GM23338 (cell line): ENCODE measurements at regions not wholly inside any gene's neighbourhood (a gene's known extent, or its start where the extent isn't known, plus 50 kb on each side); places are given as distances from the start of the nearest gene placed in this dataset.

ENCODE experiments used
- ATAC-seq: fragments of 200-7000 bp; cut with Tn5 transposase; 3 replicates; pipeline ENCODE4 v1.9.1; 2020
- DNase-seq: peaks from one replicate; pipeline ENCODE4 v3.0.0-alpha.2; 2015; ENCODE audit warnings: low spot score
- H2AFZ ChIP-seq: fragments of 200-600 bp; sonication (generic); 2 replicates; pipeline ENCODE4 v1.8.0; 2016; ENCODE audit warnings: antibody characterized with exemption, mild to moderate bottlenecking, moderate library complexity
- H3F3A ChIP-seq: fragments of 200-600 bp; sonication (generic); replicated peaks from 2 replicates; pipeline ENCODE4 v1.8.0; 2017; ENCODE audit warnings: antibody characterized with exemption, mixed run types, low read depth
- H3K27ac ChIP-seq: fragments of 200-600 bp; sonication (generic); 2 replicates; pipeline ENCODE4 v1.6.1; 2016; ENCODE audit warnings: low read depth
- H3K27me3 ChIP-seq: fragments of 200-600 bp; sonication (generic); 2 replicates; pipeline ENCODE4 v1.8.0; 2016; ENCODE audit warnings: mild to moderate bottlenecking, mixed run types, moderate library complexity; ENCODE audit not compliant: insufficient read depth
- H3K36me3 ChIP-seq: fragments of 200-600 bp; sonication (generic); 2 replicates; pipeline ENCODE4 v1.8.0; 2016; ENCODE audit warnings: mild to moderate bottlenecking; ENCODE audit not compliant: insufficient read depth
- H3K4me1 ChIP-seq: fragments of 200-600 bp; sonication (generic); 2 replicates; pipeline ENCODE4 v1.8.0; 2016; ENCODE audit warnings: mild to moderate bottlenecking, moderate library complexity; ENCODE audit not compliant: insufficient read depth
- H3K4me2 ChIP-seq: fragments of 200-600 bp; sonication (generic); 2 replicates; pipeline ENCODE4 v1.7.1; 2017; ENCODE audit warnings: mixed run types
- H3K4me3 ChIP-seq: fragments of 200-600 bp; sonication (generic); 2 replicates; pipeline ENCODE4 v1.6.1; 2016; ENCODE audit warnings: mixed run types
- H3K79me2 ChIP-seq: fragments of 200-600 bp; sonication (generic); replicated peaks from 2 replicates; pipeline ENCODE4 v1.8.0; 2017; ENCODE audit warnings: mild to moderate bottlenecking; ENCODE audit not compliant: insufficient read depth
- H3K9me2 ChIP-seq: fragments of 200-600 bp; sonication (generic); 2 replicates; pipeline ENCODE4 v1.8.0; 2017; ENCODE audit not compliant: insufficient read depth
- H4K20me1 ChIP-seq: fragments of 200-600 bp; sonication (generic); replicated peaks from 2 replicates; pipeline ENCODE4 v1.8.0; 2017; ENCODE audit warnings: mild to moderate bottlenecking; ENCODE audit not compliant: insufficient read depth
- H3K27ac Mint-ChIP-seq: 2 replicates; pipeline ENCODE4 v1.8.0; 2020; ENCODE audit warnings: inconsistent platforms, mild to moderate bottlenecking, moderate library complexity, mixed read lengths
- H3K27me3 Mint-ChIP-seq: 3 replicates; pipeline ENCODE4 v1.8.0; 2022; ENCODE audit warnings: low read depth, mild to moderate bottlenecking, moderate library complexity, mixed read lengths, inconsistent platforms; ENCODE audit not compliant: insufficient read depth, poor library complexity
- H3K36me3 Mint-ChIP-seq: 3 replicates; pipeline ENCODE4 v1.8.0; 2021; ENCODE audit warnings: low read depth, mild to moderate bottlenecking, inconsistent platforms, moderate library complexity, mixed read lengths
- H3K4me1 Mint-ChIP-seq: 3 replicates; pipeline ENCODE4 v1.8.0; 2020; ENCODE audit warnings: mild to moderate bottlenecking, inconsistent platforms, mixed read lengths
- H3K4me3 Mint-ChIP-seq: 3 replicates; pipeline ENCODE4 v1.8.0; 2021; ENCODE audit warnings: moderate library complexity, mild to moderate bottlenecking, inconsistent platforms, mixed read lengths
- H3K9me3 Mint-ChIP-seq: 3 replicates; pipeline ENCODE4 v1.8.0; 2020; ENCODE audit warnings: moderate library complexity, mild to moderate bottlenecking, inconsistent platforms, mixed read lengths
- CREB1 ChIP-seq: fragments of 250-450 bp; sonication (Bioruptor Pico); IDR thresholded peaks from 2 replicates; pipeline ENCODE4 v1.5.0; 2020; ENCODE audit warnings: low read depth, mild to moderate bottlenecking, moderate library complexity
- EZH2phosphoT487 ChIP-seq: fragments of 200-600 bp; sonication (generic); IDR thresholded peaks from one replicate; pipeline ENCODE4 v1.8.1; 2018; ENCODE audit warnings: antibody characterized with exemption; ENCODE audit not compliant: unreplicated experiment
- JUNB ChIP-seq: IDR thresholded peaks from one replicate; pipeline ENCODE4 v1.6.1; 2016; ENCODE audit warnings: antibody characterized with exemption; ENCODE audit not compliant: unreplicated experiment
- NANOG ChIP-seq: IDR thresholded peaks from 2 replicates; pipeline ENCODE4 v1.6.1; 2016; ENCODE audit warnings: antibody characterized with exemption, borderline replicate concordance
- STAT1 ChIP-seq: IDR thresholded peaks from one replicate; pipeline ENCODE4 v1.6.1; 2016; ENCODE audit warnings: antibody characterized with exemption; ENCODE audit not compliant: unreplicated experiment
- ZNF114 ChIP-seq: fragments of 250-450 bp; sonication (Bioruptor Pico); IDR thresholded peaks from 2 replicates; pipeline ENCODE4 v1.5.0; 2020; ENCODE audit warnings: mild to moderate bottlenecking, moderate library complexity
- TF ChIP-seq, protein P1 (sequence below): fragments of 250-450 bp; sonication (Bioruptor Pico); IDR thresholded peaks from 2 replicates; pipeline ENCODE4 v1.5.0; 2020; ENCODE audit warnings: mild to moderate bottlenecking, moderate library complexity

GRCh38 chr17:12287953-12288352 is 267.3 kb downstream of the MAP2K4 start (continued):
- TF ChIP-seq, protein P1, sequence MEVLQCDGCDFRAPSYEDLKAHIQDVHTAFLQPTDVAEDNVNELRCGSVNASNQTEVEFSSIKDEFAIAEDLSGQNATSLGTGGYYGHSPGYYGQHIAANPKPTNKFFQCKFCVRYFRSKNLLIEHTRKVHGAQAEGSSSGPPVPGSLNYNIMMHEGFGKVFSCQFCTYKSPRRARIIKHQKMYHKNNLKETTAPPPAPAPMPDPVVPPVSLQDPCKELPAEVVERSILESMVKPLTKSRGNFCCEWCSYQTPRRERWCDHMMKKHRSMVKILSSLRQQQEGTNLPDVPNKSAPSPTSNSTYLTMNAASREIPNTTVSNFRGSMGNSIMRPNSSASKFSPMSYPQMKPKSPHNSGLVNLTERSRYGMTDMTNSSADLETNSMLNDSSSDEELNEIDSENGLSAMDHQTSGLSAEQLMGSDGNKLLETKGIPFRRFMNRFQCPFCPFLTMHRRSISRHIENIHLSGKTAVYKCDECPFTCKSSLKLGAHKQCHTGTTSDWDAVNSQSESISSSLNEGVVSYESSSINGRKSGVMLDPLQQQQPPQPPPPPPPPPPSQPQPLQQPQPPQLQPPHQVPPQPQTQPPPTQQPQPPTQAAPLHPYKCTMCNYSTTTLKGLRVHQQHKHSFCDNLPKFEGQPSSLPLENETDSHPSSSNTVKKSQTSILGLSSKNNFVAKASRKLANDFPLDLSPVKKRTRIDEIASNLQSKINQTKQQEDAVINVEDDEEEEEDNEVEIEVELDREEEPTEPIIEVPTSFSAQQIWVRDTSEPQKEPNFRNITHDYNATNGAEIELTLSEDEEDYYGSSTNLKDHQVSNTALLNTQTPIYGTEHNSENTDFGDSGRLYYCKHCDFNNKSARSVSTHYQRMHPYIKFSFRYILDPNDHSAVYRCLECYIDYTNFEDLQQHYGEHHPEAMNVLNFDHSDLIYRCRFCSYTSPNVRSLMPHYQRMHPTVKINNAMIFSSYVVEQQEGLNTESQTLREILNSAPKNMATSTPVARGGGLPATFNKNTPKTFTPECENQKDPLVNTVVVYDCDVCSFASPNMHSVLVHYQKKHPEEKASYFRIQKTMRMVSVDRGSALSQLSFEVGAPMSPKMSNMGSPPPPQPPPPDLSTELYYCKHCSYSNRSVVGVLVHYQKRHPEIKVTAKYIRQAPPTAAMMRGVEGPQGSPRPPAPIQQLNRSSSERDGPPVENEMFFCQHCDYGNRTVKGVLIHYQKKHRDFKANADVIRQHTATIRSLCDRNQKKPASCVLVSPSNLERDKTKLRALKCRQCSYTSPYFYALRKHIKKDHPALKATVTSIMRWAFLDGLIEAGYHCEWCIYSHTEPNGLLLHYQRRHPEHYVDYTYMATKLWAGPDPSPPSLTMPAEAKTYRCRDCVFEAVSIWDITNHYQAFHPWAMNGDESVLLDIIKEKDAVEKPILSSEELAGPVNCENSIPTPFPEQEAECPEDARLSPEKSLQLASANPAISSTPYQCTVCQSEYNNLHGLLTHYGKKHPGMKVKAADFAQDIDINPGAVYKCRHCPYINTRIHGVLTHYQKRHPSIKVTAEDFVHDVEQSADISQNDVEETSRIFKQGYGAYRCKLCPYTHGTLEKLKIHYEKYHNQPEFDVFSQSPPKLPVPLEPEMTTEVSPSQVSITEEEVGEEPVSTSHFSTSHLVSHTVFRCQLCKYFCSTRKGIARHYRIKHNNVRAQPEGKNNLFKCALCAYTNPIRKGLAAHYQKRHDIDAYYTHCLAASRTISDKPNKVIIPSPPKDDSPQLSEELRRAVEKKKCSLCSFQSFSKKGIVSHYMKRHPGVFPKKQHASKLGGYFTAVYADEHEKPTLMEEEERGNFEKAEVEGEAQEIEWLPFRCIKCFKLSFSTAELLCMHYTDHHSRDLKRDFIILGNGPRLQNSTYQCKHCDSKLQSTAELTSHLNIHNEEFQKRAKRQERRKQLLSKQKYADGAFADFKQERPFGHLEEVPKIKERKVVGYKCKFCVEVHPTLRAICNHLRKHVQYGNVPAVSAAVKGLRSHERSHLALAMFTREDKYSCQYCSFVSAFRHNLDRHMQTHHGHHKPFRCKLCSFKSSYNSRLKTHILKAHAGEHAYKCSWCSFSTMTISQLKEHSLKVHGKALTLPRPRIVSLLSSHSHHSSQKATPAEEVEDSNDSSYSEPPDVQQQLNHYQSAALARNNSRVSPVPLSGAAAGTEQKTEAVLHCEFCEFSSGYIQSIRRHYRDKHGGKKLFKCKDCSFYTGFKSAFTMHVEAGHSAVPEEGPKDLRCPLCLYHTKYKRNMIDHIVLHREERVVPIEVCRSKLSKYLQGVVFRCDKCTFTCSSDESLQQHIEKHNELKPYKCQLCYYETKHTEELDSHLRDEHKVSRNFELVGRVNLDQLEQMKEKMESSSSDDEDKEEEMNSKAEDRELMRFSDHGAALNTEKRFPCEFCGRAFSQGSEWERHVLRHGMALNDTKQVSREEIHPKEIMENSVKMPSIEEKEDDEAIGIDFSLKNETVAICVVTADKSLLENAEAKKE (CRISPR knock-in tag) = no peak
- TF ChIP-seq STAT1 (no peak), EZH2phosphoT487 (no peak), NANOG (no peak), CREB1 (CRISPR knock-in tag) (no peak), ZNF114 (no peak), JUNB (no peak)

GRCh38 chr17:12290207-12290606 is 269.5 kb downstream of the MAP2K4 start:
- Histone ChIP-seq H3K27ac (no peak overlapping the region), H3K27me3 (no peaks in the 10 kb centered on the region), H2AFZ (no peak overlapping the region), H3F3A (no peaks in the 10 kb centered on the region), H3K36me3 (no peaks in the 10 kb centered on the region), H3K4me3 (no peak overlapping the region), H3K4me2 (no peak overlapping the region), H3K79me2 (no peaks in the 10 kb centered on the region), H3K4me1 (no peaks in the 10 kb centered on the region), H3K9me2 (peaks cover 3% of the 10 kb centered on the region; the same call in 1 of the 2 replicates), H4K20me1 (no peaks in the 10 kb centered on the region)
- ATAC-seq (no peak), DNase-seq (no peak)
- Mint-ChIP-seq H3K27me3 (no peaks in the 10 kb centered on the region), H3K4me1 (no peaks in the 10 kb centered on the region), H3K36me3 (no peaks in the 10 kb centered on the region), H3K27ac (no peak overlapping the region), H3K4me3 (no peak overlapping the region), H3K9me3 (peaks cover 3% of the 10 kb centered on the region; the same call in 2 of the 3 replicates)
- no peak for TF ChIP-seq CREB1 (CRISPR knock-in tag)
